GM18907 (cell line): ENCODE measurements at regions not wholly inside any gene's neighbourhood (a gene's known extent, or its start where the extent isn't known, plus 50 kb on each side); places are given as distances from the start of the nearest gene placed in this dataset.
"Not testable (repeated sequence)": the region's sequence is repeated elsewhere in the genome, so short reads cannot be mapped to it uniquely, and the experiment has no call there.

Experiments
- ATAC-seq: cut with Tn5 transposase; IDR thresholded peaks from one replicate; pipeline ENCODE4 v1.9.1; 2021; ENCODE audit warnings: mild to moderate bottlenecking, moderate library complexity; ENCODE audit not compliant: unreplicated experiment

GRCh38 chr5:125691738-125692530 is 731.3 kb upstream of the GRAMD2B start:
- not testable (repeated sequence) for ATAC-seq

GRCh38 chr5:125695996-125696655 is 727.1 kb upstream of the GRAMD2B start:
- no peak for ATAC-seq

- no peak for ATAC-seq
These were observed 726.4 kb upstream of the GRAMD2B start for GRCh38 chr5:125696762-125697161.

GRCh38 chr5:125698420-125698819 is 724.8 kb upstream of the GRAMD2B start:
- no peak for ATAC-seq

DNA sequence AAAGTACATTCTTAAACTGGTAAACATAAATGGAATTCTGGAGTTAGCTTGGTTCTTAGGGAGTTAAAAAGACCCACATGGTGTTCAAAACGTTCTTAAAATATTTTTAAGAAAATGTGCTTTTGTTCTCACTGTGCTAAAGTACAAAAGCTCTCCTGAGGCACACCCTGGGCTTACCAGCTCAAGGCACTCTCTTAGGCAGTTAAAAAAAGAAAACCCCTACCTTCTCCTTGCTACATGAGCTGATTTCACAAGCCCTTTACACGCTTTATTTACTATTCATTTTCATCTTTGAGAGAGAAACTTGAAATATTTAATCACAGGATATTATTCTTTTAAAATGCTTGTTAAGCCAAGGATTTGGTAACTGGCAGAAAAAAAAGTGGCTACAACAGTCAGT is 723.3 kb upstream of the GRAMD2B start:
- no peak for ATAC-seq

GRCh38 chr5:125700380-125700861 is 722.8 kb upstream of the GRAMD2B start:
- no peak for ATAC-seq

DNA sequence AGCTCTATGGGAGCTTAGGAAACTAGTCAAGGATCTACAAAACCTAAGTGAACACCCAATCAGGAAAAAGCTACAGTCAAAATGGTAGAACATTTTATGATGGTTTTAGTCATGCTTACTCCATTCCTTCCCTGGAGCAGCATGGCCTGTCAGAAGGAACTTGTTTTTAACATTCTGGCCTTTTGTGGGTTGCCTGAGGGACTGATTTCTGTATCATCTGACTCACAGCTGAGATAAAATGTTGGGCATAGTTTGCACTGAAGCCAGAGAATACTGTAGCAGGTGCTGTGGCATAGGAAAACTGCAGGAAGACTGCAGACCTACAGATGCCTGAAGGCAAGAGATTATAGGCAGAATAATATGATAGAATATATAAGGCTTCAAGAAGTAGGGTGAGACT is 719.6 kb upstream of the GRAMD2B start:
- ATAC-seq = no peak

DNA sequence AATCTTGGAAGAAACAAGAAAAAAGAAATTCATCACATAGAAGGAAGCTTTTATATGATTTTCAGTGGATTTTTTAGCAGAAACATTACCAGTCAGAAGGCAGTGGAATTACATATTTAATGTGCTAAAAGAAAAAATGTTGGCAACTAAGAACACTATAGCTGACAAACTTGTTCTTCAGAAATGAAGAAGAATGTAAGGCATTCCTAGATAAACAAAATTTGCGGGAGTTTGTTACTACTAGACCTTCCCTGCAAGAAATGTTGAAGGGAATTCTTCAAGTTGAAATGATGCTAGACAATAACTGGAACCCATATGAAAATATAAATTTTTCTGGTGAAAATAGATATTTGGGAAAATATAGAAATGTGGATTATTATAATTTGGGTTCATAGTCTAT is 718.3 kb upstream of the GRAMD2B start:
- no peak for ATAC-seq

- ATAC-seq = no peak
These were observed 714.6 kb upstream of the GRAMD2B start for GRCh38 chr5:125708583-125708982.

- ATAC-seq = no peak
These were observed 712.5 kb upstream of the GRAMD2B start for GRCh38 chr5:125710745-125711144.

GRCh38 chr5:125712397-125712796 is 710.8 kb upstream of the GRAMD2B start:
- ATAC-seq = no peak

DNA sequence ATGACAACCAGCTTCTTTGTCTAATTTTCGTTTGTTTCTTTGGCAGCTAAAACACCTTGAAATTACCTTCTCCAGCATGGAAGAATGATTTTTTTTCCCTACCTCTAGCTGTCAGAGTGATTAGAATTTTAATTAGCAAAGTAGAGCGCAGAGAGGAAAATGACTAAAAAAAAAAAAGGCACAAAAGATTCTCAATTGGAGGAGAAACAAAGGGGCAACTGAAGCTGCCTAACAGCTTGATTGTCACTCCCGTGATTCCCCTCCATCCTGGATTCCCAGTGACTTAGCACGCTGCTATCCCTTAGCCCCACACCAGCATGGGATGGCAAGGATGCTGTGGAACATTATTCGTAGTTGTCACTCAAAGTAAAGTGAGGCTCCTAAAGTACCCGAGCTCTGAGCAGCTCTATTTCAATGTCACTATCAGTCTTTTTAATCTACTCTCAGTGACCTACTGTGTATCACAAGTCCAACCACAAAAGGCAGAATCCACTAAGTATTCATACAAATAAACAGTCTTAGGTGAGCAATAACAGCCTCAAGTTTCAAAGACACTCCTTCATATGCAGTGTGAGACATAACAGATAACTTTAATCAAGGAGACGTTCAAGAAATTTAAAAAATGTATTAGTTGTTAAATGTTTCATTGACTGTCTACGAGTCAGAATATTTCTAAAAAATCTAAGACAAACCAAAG is 710.0 kb upstream of the GRAMD2B start:
- ATAC-seq = no peak

- ATAC-seq = no peak
These were observed 708.0 kb upstream of the GRAMD2B start for GRCh38 chr5:125715216-125715615.

DNA sequence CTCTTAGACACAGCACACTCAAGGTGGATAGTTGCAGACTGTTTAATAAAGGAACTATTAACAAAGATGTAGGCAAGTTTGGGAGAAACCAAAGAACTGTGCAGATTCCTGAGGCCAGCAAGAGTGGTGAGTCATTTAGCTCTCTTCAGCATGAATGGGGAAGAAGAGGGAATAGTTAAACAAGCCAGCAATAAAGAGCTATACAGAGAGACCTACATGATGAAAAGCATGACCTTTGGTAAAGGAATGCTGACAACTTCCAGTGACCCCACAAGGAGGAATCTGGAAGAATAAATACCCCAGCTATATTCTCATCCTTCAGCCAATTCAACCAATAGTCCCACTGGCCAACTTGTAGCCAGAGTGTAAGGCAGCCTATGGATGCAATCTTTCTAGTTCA is 706.0 kb upstream of the GRAMD2B start:
- no peak for ATAC-seq

DNA sequence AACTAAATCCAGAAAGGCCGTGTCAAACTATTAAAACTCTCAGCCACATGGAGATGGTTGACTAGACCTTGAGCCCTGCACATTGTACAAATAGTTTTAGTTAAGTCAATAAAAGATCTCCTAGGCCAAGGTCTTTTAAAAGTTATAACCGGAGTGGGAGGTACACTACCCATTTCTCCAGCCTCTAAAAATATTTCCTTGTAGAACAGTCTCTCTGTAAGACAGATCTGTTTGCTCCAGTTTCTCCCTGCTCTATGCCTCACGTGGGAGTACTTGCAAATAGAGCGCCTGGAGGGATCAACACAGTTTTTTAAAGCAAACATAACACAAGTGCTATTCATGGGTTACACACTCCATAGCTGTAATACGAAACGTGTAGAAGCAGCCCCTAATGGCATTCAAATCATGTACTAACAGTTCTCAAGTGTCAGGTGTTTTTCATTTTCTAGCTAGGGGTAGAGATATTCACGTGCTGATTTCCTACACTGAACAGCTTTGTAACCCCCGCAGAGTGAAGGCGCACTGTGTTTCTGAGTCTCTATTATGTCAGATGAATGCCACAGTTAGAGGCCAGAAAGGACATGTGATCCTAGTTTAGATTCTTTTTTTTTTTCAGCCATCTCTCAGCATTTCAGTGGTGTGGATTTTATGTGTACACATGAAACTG is 703.4 kb upstream of the GRAMD2B start:
- ATAC-seq = no peak

DNA sequence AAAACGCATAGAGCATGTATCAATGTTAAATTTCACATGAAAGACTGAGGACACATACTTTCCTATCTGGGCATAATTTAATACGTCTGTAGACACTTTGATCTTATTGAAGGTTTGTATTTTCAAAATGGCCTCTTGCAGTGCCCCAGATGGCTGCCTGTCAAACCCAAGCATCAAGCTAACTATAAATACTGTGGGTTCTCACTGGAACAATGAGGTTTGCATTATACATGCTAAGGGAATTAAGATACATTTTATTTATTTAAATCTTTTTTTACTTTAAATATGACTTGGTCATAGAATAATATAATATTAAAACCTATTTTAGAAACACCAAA is 702.9 kb upstream of the GRAMD2B start:
- no peak for ATAC-seq

DNA sequence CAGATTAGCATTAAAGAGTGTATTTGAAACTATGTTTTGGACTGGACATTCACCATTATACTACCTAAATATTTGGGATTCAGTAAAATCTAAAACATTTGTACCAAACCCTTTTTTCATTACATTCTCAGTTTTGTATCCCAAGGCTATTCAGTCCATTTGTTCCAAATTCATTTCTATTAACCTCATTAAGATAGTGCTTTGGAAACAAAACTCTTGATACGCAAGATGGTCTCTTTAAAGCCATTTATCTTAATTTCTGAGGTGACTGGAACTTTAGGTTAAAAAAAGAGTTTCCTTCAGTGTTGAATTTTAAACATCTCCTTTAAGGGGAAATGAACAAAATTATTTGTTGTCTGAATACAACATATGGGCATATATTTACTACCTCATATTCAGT is 702.5 kb upstream of the GRAMD2B start:
- no peak for ATAC-seq

DNA sequence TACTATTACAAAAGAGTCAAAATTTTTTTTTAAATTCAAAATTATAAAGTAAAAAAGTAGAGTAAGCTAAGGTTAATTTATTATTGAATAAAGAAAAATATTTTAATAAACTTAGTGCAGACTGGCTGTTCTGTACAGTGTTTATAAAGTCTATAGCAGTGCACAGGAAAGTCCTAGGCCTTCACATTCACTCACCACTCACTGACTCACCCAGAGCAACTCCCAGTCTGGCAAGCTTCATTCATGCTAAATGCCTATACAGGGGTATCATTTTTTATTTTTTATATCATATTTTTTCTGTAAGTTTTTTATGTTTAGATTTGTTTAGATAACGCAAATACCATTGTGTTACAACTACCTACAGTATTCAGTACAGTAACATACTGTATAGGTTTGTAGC is 700.7 kb upstream of the GRAMD2B start:
- ATAC-seq = no peak

- ATAC-seq = no peak
These were observed 697.5 kb upstream of the GRAMD2B start for GRCh38 chr5:125725691-125726090.

GRCh38 chr5:125743939-125744338 is 679.3 kb upstream of the GRAMD2B start:
- no peak for ATAC-seq

- no peak for ATAC-seq
These were observed 676.3 kb upstream of the GRAMD2B start for GRCh38 chr5:125746917-125747316.
